ENCODE measurements at regions not wholly inside any gene's neighbourhood (a gene's known extent, or its start where the extent isn't known, plus 50 kb on each side); places are given as distances from the start of the nearest gene placed in this dataset.
A peak's percentile ranks its signal among the peaks of the same experiment; 100 is the strongest.
"Not testable (repeated sequence)": the region's sequence is repeated elsewhere in the genome, so short reads cannot be mapped to it uniquely, and the experiment has no call there.

DNA sequence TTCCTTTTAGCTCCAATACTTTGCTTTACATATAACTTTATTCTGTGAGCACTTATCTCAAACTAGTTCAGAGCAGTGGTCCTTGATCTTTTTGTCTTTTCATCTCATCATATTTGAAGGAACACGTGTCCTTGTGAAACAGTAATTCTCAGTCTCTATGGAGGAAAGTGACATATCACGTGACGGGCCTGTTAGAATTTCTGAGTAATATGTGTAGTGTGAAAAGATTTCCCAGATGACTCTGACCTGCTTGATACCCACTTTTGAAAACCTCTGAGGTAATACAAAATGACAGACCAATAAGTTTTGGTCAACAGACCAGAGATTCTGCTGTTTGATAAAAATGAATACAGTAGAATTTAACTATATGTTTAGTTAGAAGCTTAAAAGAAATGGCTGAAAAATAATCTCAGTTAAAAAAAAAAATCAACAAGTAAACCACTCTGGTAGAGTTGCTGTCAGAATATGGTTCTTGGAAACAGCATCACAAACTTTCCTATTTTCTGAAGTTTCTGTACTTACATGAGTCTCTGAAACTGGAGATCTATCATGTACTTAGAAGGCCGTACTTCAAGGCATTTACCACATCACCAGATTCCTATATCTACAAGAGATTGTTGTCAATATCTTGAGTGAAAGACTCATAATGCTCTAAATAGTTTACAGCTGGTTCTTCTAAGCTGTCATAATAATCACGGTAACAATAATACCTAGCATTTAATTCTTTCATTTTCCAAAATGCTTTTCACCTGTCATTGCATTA is 590.2 kb upstream of the TBL1XR1 start:
- no peak for DNase-seq (ENCODE audit: low spot score)

DNA sequence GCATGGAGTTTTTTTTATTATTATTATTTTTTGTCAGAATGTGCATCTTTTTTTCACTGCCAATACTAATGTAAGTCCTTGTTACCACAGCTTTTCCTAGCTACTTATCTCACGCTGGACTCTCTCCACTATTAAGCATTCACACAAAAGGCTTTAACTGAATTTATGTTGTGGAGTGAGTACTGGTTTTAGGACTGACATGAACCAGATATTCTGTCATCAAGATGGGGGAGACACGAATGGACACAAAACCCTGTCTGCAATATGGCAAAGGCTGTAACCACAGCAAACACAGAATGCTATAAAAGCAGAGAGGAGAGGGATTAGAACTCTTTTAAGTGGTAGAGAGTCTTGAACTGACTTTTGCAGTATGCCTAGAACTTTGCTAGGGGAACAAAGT is 592.2 kb upstream of the TBL1XR1 start:
- DNase-seq (ENCODE audit: low spot score) = no peak

DNA sequence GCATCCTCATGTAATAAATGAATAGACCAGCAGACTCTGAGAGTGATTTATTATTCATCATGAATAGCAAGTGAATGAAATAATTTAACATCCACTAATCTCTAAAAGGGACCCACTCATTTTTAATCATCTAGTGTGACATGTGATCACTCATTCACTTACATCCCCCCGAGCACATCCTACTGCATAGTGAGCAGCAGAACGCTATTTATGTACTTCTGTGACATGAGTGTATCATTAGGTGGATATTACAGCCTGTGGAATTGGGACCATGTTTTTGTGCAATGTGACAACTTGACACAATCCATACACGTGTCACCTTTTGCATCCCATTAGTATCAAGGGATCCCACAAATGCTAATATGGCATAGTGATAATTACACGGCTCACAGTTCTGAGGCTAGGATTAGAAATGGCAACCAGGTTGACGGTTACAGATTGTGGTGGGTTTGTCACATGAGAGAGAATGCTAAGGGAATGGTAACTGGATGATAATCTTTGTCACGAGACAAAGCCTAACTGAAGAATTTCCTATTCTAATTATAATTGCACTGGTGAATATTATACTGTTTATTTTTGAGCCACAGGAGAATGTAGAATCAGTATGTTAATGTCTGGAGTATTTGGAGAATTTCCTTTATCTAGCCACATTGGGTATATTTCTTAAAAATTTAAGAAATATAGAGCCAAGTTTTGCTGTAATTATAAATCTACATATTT is 595.2 kb upstream of the TBL1XR1 start:
- DNase-seq (ENCODE audit: low spot score) = no peak

DNA sequence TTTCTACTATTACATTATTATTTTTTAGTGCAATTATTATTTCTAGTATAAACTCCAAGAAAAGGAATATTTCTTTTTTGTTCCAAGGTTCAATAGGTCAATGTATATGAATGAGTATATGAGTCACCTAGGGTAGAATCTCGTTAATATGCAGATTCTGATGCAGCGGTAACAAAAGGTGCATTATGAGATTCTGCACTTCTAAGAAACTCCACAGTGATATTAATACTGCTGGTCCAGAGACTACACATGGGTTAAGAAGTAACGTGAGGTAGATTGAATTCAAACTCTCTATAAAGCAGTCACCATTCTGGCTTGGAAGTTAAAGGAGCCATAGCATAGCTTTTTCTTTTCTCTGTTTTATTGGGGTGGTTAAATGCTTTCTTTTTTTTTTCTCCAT is 596.2 kb upstream of the TBL1XR1 start:
- DNase-seq (ENCODE audit: low spot score) = no peak

DNA sequence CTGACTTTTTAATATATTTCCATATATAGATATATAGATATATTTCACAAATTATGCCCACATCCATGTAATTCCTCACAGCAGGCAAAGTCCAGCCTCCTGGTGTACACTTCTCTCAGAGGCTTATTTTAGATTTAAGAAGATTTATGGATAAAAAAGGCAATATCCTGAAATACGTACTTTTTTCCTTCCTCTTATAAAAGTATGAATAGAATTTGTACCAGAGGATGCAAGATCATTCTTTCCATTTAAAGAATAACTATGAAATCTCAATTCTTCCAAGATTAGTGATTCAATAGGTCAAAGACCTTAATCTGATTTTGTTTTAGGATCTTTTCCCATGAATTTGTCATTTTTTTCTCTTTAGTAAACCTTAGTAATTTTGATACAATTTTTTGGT is 597.9 kb upstream of the TBL1XR1 start:
- no peak for DNase-seq (ENCODE audit: low spot score)

DNA sequence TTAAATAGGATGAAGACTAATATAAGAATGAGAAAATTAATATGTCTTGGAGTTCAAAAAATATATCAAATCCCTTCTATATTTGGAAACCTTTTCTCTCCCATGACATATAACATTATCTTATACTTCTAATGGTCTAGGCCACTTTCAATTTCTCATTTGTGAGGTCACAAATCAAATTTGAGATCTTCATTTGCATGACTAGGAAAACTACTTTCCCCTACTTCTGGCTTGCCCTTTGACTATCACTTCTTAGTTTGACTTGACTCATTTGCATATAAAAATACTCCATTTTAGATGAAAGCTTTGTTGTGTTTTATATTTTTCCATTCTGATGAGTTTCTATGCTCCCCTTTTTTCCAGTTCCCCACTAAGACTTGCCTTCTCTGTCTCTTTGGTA is 598.6 kb upstream of the TBL1XR1 start:
- DNase-seq (ENCODE audit: low spot score) = no peak

DNA sequence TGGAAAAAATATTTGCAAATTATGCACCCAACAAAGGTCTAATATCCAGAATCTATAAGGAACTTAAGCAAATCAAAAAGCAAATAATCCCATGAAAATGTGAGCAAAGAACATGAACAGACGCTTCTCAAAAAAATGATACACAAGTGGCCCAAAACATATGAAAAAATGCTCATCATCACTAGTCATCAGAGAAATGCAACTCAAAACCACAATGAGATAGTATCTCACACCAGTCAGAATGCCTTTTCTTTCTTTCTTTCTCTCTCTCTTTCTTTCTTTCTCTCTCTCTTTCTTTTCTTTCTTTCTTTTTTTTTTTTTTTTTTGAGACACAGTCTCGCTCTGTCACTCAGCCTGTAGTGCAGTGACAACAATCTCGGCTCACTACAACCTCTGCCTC is 602.9 kb upstream of the TBL1XR1 start:
- not testable (repeated sequence) for DNase-seq (ENCODE audit: low spot score)

DNA sequence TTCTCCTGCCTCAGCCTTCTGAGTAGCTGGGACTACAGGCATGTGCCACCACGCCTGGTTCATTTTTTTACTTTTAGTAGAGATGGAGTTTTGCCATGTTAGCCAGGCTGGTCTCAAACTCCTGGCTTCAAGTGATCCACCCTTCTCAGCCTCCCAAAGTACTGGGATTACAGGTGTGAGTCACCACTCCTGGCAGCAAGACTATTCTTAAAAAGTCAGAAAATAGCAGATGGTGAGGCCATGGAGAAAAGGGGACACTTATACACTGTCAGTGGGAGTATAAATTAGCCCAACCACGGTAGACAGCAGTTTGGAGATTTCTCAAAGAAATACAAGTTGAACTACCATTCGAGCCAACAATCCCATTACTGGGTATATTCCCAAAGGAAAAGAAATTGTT is 603.3 kb upstream of the TBL1XR1 start:
- DNase-seq (ENCODE audit: low spot score) = no peak

DNA sequence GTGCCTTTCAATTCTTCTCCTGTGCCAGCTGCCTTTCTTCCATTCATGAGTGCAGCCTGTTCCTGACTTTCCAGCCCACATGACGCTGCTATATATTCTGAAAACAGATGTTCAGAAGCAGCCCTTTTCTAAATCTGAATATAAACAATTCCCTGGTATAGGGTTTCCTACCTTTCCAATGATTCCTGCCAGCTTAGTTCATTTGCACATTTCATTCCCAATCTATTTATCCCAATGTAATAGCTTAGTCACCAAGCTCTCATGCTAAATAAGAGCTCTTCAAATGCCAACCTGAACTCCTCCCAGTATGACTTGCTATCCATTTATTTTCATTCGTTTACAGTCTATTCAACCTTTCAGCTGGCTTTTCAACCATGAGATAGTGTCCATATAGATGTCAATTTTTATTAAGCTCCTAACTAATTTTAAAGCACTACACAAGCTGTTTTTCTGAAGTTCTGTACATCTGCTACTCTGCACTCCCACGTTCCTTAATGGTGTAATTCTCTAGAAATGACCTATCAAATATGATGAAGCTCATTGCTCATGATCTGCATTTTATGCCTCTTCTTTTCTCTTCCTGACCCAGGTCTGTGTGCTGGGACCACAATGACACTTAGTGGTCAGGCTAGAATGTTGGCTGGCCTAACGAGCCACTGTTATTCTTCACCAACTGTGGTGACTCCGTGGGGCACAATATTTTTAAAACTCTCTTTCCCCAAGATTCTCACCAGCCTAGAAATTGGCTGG is 605.0 kb upstream of the TBL1XR1 start:
- peak; percentile 29 for DNase-seq (ENCODE audit: low spot score)

DNA sequence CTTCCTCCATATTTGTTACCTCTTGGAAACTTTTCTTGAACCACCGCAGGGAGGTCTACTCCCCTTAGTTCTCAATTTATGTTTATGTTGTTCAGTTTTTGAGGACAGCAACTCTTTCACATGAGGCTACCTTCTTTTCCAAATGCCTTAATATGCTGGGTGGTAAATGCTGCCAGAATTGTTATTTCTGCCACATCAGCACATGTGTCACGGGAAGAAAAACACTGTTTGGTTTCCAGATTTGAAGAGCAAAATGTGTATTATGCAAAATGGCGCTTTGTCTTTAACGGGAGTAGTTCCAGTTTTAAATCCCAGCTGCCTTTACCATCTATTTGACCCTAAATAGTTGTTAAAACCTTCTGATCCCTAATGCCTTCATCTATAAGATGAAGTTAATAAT is 606.2 kb upstream of the TBL1XR1 start:
- DNase-seq (ENCODE audit: low spot score) = no peak

DNA sequence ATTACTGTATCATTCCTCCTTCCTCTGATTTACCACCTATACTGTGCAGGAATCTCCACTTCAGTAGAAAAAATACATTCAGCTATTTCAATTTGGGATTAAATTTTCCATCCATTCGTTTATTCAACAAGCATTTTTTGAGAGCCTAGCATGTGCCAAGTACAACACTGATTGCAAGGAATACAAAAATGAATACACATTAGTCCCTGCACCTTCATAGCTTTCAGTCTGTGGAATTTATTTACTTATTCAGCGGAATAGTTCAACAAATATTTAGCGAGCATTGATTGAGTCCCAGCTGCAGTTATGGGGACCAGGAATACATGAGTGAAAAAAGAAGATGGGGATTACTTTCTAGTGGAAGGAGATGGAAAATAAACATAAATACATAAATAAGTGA is 606.8 kb upstream of the TBL1XR1 start:
- no peak for DNase-seq (ENCODE audit: low spot score)

DNA sequence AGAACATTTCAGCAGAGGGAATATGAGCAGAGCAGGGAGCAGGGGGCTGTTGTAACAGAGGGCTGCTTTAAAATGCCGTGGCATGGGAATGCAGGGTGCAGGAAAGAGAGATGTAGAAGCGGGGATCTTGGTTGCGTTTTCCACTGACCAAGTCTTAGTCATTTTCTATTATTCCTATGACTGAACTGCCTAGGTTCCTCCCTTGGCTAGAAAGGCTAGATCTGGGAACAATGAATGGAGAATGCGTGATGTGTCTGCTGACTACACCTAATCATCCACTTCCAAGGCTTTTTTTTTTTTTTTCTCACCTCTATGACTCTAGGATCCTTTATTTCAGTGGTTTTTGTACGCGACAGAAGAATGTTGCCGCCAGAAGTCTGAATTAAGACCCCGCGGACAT is 607.4 kb upstream of the TBL1XR1 start:
- DNase-seq (ENCODE audit: low spot score) = no peak

DNA sequence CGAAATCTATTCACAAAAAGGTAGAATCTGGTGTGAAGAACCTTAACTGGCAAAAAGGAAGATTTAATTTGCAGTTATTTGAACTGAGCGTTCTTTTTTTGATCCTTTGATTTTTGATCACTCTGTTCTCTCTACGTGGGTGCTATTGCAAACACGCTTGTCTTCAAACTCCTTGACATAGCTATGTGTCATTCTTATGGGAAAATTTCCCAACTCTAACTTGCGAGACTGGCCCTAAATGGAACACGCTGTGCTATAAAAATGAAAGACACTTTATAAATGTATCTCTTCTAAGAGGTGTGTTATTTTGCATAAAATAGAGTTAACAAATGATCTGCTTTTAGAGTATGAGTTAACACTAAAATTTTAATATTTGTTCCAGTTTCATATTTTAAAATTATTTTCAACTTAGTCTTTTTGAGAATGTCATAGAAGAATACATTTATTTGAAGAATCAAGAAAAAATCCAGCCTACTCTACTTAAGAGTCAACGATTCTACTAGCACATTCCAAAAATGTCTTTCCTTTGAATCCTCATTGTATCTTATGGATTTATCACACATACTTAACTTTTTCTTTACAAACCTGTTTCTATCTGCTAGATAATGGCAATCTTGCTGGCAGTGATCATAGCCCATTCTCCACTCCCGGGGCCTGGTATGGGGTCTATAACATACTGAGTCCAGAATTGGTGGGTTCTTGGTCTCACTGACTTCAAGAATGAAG is 610.0 kb upstream of the TBL1XR1 start:
- no peak for DNase-seq (ENCODE audit: low spot score)

DNA sequence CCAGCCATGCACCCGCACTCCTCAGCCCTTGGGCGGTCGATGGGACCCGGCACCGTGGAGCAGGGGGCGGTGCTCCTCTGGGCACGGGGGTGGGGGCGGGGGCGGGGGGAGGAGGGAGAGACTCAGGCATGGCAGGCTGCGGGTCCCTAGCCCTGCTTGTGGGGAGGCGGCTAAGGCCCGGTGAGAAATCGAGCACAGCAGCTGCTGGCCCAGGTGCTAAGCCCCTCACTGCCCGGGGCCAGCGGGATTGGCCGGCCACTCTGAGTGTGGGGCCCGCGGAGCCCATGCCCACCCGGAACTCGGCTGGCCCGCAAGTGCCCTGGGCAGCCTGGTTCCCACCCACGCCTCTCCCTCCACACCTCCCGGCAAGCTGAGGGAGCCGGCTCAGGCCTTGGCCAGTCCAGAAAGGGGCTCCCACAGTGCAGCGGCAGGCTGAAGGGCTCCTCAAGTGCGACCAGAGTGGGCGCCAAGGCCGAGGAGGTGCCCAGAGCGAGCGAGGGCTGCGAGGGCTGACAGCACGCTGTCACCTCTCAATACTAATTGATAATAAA is 611.7 kb upstream of the TBL1XR1 start:
- DNase-seq (ENCODE audit: low spot score) = not testable (repeated sequence)

DNA sequence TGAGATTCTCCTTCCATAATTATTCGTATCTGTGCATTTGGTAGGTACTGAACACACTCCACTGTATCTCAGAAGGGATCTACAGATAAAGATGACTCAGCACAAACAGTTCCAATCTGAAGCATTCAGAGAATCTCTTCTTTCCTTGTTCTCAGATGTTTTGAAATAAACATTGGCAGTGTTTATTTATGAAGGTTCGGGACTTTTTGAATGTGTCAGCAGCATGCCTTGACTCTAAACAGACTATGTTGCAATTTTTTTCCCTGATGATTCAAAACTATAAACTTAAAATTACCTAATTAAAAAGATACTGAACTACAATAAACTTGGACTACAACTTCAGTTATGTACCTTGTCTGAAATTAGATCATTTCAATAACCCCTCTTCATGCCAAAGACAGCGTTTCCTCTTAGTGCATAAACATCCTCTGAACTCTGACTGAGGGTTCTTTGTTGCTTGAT is 612.9 kb upstream of the TBL1XR1 start:
- peak; percentile 46 for DNase-seq (ENCODE audit: low spot score)

DNA sequence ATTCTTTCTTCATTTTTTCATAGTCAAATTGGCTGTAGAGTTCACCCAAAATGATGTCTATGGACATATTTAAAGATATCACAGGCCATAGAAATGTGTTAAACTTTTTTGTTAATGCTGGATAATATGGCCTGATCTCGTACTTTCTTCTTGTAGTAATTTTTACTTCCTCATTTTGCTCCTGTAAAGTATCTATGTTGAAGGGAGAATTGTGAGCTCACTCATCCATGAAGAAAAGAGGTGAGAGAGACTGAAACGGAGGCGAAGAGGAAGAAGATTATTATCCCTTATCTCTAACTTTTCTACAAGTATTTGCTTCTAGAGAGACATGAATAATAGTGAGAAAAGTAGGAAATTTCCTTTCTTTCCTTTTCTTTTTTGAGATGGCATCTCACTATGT is 613.8 kb upstream of the TBL1XR1 start:
- DNase-seq (ENCODE audit: low spot score) = no peak

DNA sequence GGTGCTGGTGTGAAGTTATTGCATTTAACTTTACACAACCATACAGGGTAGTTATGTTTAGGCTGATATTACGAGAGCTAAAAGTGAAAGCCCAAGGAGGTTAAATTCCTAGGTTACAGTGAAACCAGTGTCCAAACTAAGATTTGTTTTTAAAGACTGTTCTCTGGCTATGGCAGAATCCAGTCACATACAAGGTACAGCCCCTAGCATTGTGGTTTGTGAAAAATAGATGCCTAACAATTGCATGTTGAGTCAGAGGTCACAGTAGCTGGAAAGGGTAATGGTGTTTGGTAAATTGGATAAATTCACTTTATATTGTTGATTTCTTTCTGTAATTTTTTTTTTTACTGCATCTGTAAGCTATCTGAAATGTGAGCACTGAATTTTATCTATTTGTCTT is 614.6 kb upstream of the TBL1XR1 start:
- DNase-seq (ENCODE audit: low spot score) = no peak

DNA sequence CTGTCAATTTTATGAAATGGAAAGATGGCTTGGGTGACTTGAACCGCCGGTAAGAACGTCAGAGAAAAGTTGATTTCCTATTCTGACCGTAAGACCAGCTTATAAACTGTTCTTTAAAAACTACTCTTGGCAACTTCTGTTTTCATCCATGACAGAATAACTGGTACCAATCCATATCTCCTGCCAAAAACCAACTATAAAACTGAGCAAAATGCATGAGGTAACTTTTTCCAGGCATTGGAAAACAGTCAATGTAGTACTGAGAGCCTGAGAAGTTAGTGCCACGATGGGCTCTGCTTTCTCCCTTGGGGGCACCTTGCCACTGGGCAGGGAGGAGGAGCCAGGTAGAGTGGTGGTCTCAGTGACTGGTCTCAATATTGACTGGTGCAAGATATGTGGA is 615.2 kb upstream of the TBL1XR1 start:
- DNase-seq (ENCODE audit: low spot score) = no peak

DNA sequence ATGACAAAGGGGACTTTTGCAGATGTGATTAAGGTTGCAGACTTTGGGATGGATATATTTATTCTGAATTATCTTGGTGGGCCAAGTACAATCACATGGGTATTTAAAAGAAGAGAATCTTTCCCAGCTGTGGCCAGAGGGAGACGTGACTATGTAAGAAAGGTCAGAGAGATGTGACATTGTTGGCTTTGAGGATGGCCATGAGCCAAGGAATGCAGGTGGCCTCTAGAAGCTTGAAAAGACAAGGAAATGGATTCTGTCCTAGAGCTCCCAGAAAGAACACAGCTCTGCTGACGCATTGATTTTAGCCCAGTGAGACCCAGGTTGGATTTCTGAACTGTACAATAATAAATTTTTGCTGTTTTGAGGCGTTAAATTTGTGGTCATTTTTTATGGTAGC is 616.0 kb upstream of the TBL1XR1 start:
- DNase-seq (ENCODE audit: low spot score) = peak; percentile 38

DNA sequence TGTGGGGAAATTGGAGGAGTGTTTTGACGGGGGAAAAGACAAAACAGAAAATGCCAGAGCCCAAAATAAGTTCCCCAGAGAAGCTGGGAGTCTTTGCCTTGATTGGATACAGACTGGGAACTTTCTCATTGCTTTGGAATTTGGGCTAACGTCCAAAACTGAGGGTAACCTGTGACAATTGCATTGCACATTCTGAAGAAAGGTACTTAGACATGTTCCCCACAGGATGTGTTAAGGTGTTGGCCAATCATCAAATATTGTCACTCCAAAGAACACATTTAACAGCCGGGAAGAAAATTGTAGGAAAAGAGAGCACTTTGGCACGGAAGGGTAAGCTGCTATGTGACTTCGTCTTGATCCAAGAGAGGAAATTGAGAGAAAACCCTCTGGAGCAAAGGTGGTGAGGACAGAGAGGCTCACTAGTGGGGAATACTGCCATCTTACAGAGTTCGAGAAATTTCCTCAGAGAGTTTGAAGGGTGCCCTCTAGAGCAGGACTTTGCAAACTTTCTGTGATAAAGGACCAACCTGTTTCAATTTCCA is 619.5 kb upstream of the TBL1XR1 start:
- no peak for DNase-seq (ENCODE audit: low spot score)

DNA sequence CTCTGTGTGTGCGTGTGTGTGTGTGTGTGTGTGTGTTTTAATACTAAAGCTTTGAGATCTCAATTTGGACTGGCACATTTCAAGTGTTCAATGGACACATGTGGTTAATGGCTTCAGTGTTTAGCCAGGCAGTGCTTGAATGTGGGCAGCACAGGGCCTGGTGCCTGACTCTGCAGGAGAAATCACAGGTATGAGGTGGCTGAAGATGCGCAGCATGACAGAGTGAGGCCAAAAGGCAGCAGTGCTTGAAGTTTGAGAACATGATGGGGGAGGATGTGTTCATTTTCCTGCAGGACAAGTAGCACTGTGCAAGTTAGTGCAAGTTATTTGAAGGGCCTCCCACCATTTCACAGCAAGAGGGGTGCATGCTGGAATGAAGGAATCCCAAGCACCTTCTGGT is 620.5 kb upstream of the TBL1XR1 start:
- no peak for DNase-seq (ENCODE audit: low spot score)

Measured in pons (tissue), 1 donor.